Activated B cell treated with CpG ODN at 0.5 μM for 24 hours (primary cell): ENCODE measurements at regions not wholly inside any gene's neighbourhood (a gene's known extent, or its start where the extent isn't known, plus 50 kb on each side); places are given as distances from the start of the nearest gene placed in this dataset.
"Not testable (repeated sequence)": the region's sequence is repeated elsewhere in the genome, so short reads cannot be mapped to it uniquely, and the experiment has no call there.

ENCODE experiments used
- ATAC-seq: fragments of 200-7000 bp; cut with Tn5 transposase; one replicate; pipeline ENCODE4 v1.10.0; 2021; ENCODE audit warnings: low read depth, mild to moderate bottlenecking, moderate library complexity
- CTCF ChIA-PET: fragments of 350-600 bp; sonication (Branson Sonifier 250); formaldehyde crosslinking; loops from one replicate; lab custom pipeline; 2021; ENCODE audit warnings: antibody characterized with exemption; lab: Charles Lee
- POLR2A ChIA-PET: fragments of 350-600 bp; sonication (Branson Sonifier 250); formaldehyde crosslinking; loops from one replicate; lab custom pipeline; 2021; ENCODE audit warnings: antibody characterized with exemption; lab: Charles Lee
- DNase-seq: peaks from one replicate; pipeline ENCODE4 v3.0.0; 2022
- H3K27ac Mint-ChIP-seq: one replicate; pipeline ENCODE4 v1.8.0; 2020; ENCODE audit warnings: mixed read lengths
- H3K27me3 Mint-ChIP-seq: one replicate; pipeline ENCODE4 v1.8.0; 2021; ENCODE audit warnings: mixed read lengths
- H3K36me3 Mint-ChIP-seq: one replicate; pipeline ENCODE4 v1.8.0; 2021; ENCODE audit warnings: low read depth, mixed read lengths
- H3K4me1 Mint-ChIP-seq: one replicate; pipeline ENCODE4 v1.8.0; 2021; ENCODE audit warnings: mixed read lengths
- H3K4me3 Mint-ChIP-seq: one replicate; pipeline ENCODE4 v1.8.0; 2020; ENCODE audit warnings: mild to moderate bottlenecking, mixed read lengths
- H3K9me3 Mint-ChIP-seq: one replicate; pipeline ENCODE4 v1.8.0; 2020; ENCODE audit warnings: mixed read lengths
- CTCF ChIP-seq: fragments of 200-600 bp; IDR thresholded peaks from one replicate; pipeline ENCODE4 v1.8.0; 2022; ENCODE audit warnings: antibody characterized with exemption, mild to moderate bottlenecking
- intact Hi-C: fragments of 100-400 bp; cut with micrococcal nuclease; formaldehyde crosslinking; loops from one replicate; pipeline ENCODE4 v1.15.1; 2024

- Mint-ChIP-seq H3K36me3 (no peaks in the 10 kb centered on the region), H3K27ac (no peak overlapping the region), H3K27me3 (no peaks in the 10 kb centered on the region), H3K4me3 (no peak overlapping the region), H3K4me1 (no peaks in the 10 kb centered on the region), H3K9me3 (peaks cover 2% of the 10 kb centered on the region)
- intact Hi-C loops, result no loop called here
- ChIA-PET CTCF (no interaction called here), POLR2A (no interaction called here)
- TF ChIP-seq CTCF, result no peak
- DNase-seq (no peak), ATAC-seq (no peak)
Observed at GRCh38 chr1:14424325-14425002, 174.0 kb upstream of the KAZN start.

GRCh38 chr1:14426854-14427253 is 171.6 kb upstream of the KAZN start:
- ChIA-PET POLR2A (no interaction called here), CTCF (no interaction called here)
- H3K4me3 Mint-ChIP-seq, result no peak overlapping the region
- DNase-seq (no peak), ATAC-seq (no peak)
- peaks cover 1% of the 10 kb centered on the region for H3K27me3 Mint-ChIP-seq
- no peaks in the 10 kb centered on the region for H3K36me3 Mint-ChIP-seq
- H3K9me3 Mint-ChIP-seq, result peaks cover 2% of the 10 kb centered on the region
- H3K4me1 Mint-ChIP-seq, result no peaks in the 10 kb centered on the region
- TF ChIP-seq CTCF, result no peak
- no peak overlapping the region for H3K27ac Mint-ChIP-seq
- intact Hi-C loops, result no loop called here

GRCh38 chr1:14429577-14429976 is 168.9 kb upstream of the KAZN start:
- POLR2A ChIA-PET, result no interaction called here

GRCh38 chr1:14432728-14433127 is 165.8 kb upstream of the KAZN start:
- CTCF ChIA-PET, H3K27ac Mint-ChIP-seq, POLR2A ChIA-PET, intact Hi-C loops, H3K9me3 Mint-ChIP-seq, H3K27me3 Mint-ChIP-seq, H3K4me3 Mint-ChIP-seq, ATAC-seq, H3K4me1 Mint-ChIP-seq, H3K36me3 Mint-ChIP-seq, DNase-seq: not testable (repeated sequence)

More at GRCh38 chr1:14429577-14429976, 168.9 kb upstream of the KAZN start:
- no peak overlapping the region for H3K27ac Mint-ChIP-seq
- no peak for TF ChIP-seq CTCF
- no peak for ATAC-seq
- no peaks in the 10 kb centered on the region for H3K4me1 Mint-ChIP-seq
- no peak for DNase-seq
- intact Hi-C loops, result no loop called here
- peaks cover 10% of the 10 kb centered on the region for H3K27me3 Mint-ChIP-seq
- H3K4me3 Mint-ChIP-seq, result no peak overlapping the region
- no peaks in the 10 kb centered on the region for H3K36me3 Mint-ChIP-seq
- CTCF ChIA-PET, result no interaction called here
- H3K9me3 Mint-ChIP-seq, result peaks cover 5% of the 10 kb centered on the region

- ChIA-PET POLR2A (no interaction called here), CTCF (no interaction called here)
- Mint-ChIP-seq H3K27me3 (peaks cover 8% of the 10 kb centered on the region), H3K4me1 (no peaks in the 10 kb centered on the region), H3K4me3 (no peak overlapping the region), H3K36me3 (no peaks in the 10 kb centered on the region), H3K9me3 (peaks cover 3% of the 10 kb centered on the region), H3K27ac (no peak overlapping the region)
- ATAC-seq (no peak), DNase-seq (no peak)
- TF ChIP-seq CTCF, result no peak
- intact Hi-C loops, result no loop called here
Observed at GRCh38 chr1:14435368-14436023, 163.0 kb upstream of the KAZN start.
